Keratinocyte (primary cell): ENCODE measurements at regions not wholly inside any gene's neighbourhood (a gene's known extent, or its start where the extent isn't known, plus 50 kb on each side); places are given as distances from the start of the nearest gene placed in this dataset.

ENCODE experiments used
- DNase-seq: peaks from one replicate; pipeline ENCODE4 v3.0.0-alpha.2; 2011; ENCODE audit warnings: low read depth, missing footprints, low spot score
- FAIRE-seq: peaks from 2 replicates; lab custom pipeline; 2011; peaks lifted over from hg19 to GRCh38; lab: Jason Lieb, UNC
- H2AFZ ChIP-seq: 2 replicates; pipeline ENCODE4 v1.6.0; 2012; ENCODE audit warnings: low read length, control low read depth, inconsistent platforms; ENCODE audit not compliant: control insufficient read depth
- H3K27ac ChIP-seq: 2 replicates; pipeline ENCODE4 v1.5.1; 2011; ENCODE audit warnings: low read length; ENCODE audit not compliant: control insufficient read depth, insufficient read depth
- H3K27me3 ChIP-seq: 3 replicates; pipeline ENCODE4 v1.6.0; 2011; ENCODE audit warnings: low read length; ENCODE audit not compliant: control insufficient read depth, insufficient read depth; ENCODE audit errors: extremely low read depth
- H3K36me3 ChIP-seq, 2 experiments: 2 replicates in 1 of 2; 3 replicates in 1 of 2; pipeline ENCODE4 v1.5.1; 2011; ENCODE audit warnings: low read length in 2 of 2, mild to moderate bottlenecking in 1 of 2; ENCODE audit not compliant: control insufficient read depth in 2 of 2, insufficient read depth in 2 of 2; ENCODE audit errors: extremely low read depth in 1 of 2
- H3K4me1 ChIP-seq: 3 replicates; pipeline ENCODE4 v1.5.1; 2011; ENCODE audit warnings: low read length; ENCODE audit not compliant: control insufficient read depth, insufficient read depth; ENCODE audit errors: extremely low read depth
- H3K4me2 ChIP-seq: 3 replicates; pipeline ENCODE4 v1.6.0; 2011; ENCODE audit warnings: low read depth, low read length; ENCODE audit not compliant: control insufficient read depth, insufficient read depth; ENCODE audit errors: extremely low read depth
- H3K4me3 ChIP-seq, 3 experiments: fragments of 200-600 bp in 1 of 3; sonication (generic) in 1 of 3; 2 replicates in 2 of 3; 3 replicates in 1 of 3; pipeline ENCODE4 v1.5.1; 2011 to 2016; ENCODE audit warnings: low read length in 3 of 3, mild to moderate bottlenecking in 3 of 3, control low read depth in 2 of 3, inconsistent platforms in 1 of 3, low read depth in 1 of 3, mixed read lengths in 1 of 3, mixed run types in 1 of 3, moderate library complexity in 1 of 3; ENCODE audit not compliant: control insufficient read depth in 2 of 3, insufficient read depth in 2 of 3; ENCODE audit errors: extremely low read depth in 1 of 3
- H3K79me2 ChIP-seq: 2 replicates; pipeline ENCODE4 v1.6.0; 2012; ENCODE audit warnings: low read length; ENCODE audit not compliant: control insufficient read depth, insufficient read depth
- H3K9ac ChIP-seq: 3 replicates; pipeline ENCODE4 v1.6.0; 2011; ENCODE audit warnings: low read length; ENCODE audit not compliant: control insufficient read depth, insufficient read depth; ENCODE audit errors: extremely low read depth
- H3K9me1 ChIP-seq: 3 replicates; pipeline ENCODE4 v1.6.0; 2011; ENCODE audit warnings: low read length; ENCODE audit not compliant: control insufficient read depth, insufficient read depth; ENCODE audit errors: extremely low read depth
- H3K9me3 ChIP-seq: 2 replicates; pipeline ENCODE4 v1.5.1; 2012; ENCODE audit warnings: low read depth, low read length; ENCODE audit not compliant: control insufficient read depth
- H4K20me1 ChIP-seq: 3 replicates; pipeline ENCODE4 v1.6.0; 2011; ENCODE audit warnings: low read length; ENCODE audit not compliant: control insufficient read depth, insufficient read depth; ENCODE audit errors: extremely low read depth
- CTCF ChIP-seq, 3 experiments: IDR thresholded peaks in 1 of 3; conservative IDR thresholded peaks in 1 of 3; optimal IDR thresholded peaks in 1 of 3; 2 replicates in 2 of 3; 3 replicates in 1 of 3; pipeline versions ENCODE3 to v1.5.1; 2011; ENCODE audit warnings: low read length in 3 of 3, mild to moderate bottlenecking in 3 of 3, moderate library complexity in 2 of 3, control low read depth in 1 of 3, inconsistent platforms in 1 of 3; ENCODE audit not compliant: insufficient read depth in 2 of 3; ENCODE audit errors: extremely low read depth in 1 of 3
- EZH2 ChIP-seq: IDR thresholded peaks from one replicate; pipeline ENCODE4 v1.6.1; 2012; ENCODE audit warnings: inconsistent platforms, mild to moderate bottlenecking, low read length, moderate library complexity
- dilution Hi-C: fragments of 300-500 bp; cut with MboI; formaldehyde crosslinking; loops from one replicate; pipeline ENCODE4 v1.7.0; 2020; ENCODE audit warnings: low sequenced_read_pairs; ENCODE audit not compliant: extremely low pct_ligation_motif_present

GRCh38 chr2:7721413-7721995 lies 804.3 kb downstream of the RNF144A start:
- dilution Hi-C loops, result no loop called here
- H3K79me2 ChIP-seq, result no peaks in the 10 kb centered on the region
- no peak for TF ChIP-seq EZH2

GRCh38 chr2:7722212-7722910 lies 805.1 kb downstream of the RNF144A start:
- H3K4me3 ChIP-seq, result no peak overlapping the region
- no peaks in the 10 kb centered on the region for H3K9me3 ChIP-seq
- DNase-seq, result no peak
- no peaks in the 10 kb centered on the region for H3K36me3 ChIP-seq
- no peak overlapping the region for H3K4me2 ChIP-seq
- no peak overlapping the region for H3K27ac ChIP-seq
- H4K20me1 ChIP-seq, result no peaks in the 10 kb centered on the region
- TF ChIP-seq CTCF (optimal IDR thresholded peaks at IDR 0.05 in 1 of 3, IDR thresholded peaks at IDR 0.05 in 1 of 3, conservative IDR thresholded peaks at IDR 0.05 in 1 of 3; ENCODE audit: extremely low read depth in 1 of 3, insufficient read depth in 2 of 3, low read length in 3 of 3), result no peak
- TF ChIP-seq EZH2, result no peak
- H3K79me2 ChIP-seq, result no peaks in the 10 kb centered on the region
- no peaks in the 10 kb centered on the region for H3K4me1 ChIP-seq
- H2AFZ ChIP-seq, result no peak overlapping the region
- dilution Hi-C loops, result no loop called here
- FAIRE-seq, result no peak
- no peaks in the 10 kb centered on the region for H3K9me1 ChIP-seq
- no peak overlapping the region for H3K9ac ChIP-seq
- H3K27me3 ChIP-seq, result no peaks in the 10 kb centered on the region

More at GRCh38 chr2:7721413-7721995, 804.3 kb downstream of the RNF144A start:
- Histone ChIP-seq H3K4me1 (no peaks in the 10 kb centered on the region), H3K4me3 (no peak overlapping the region), H3K36me3 (no peaks in the 10 kb centered on the region), H3K9ac (no peak overlapping the region), H4K20me1 (no peaks in the 10 kb centered on the region), H2AFZ (no peak overlapping the region), H3K9me3 (no peaks in the 10 kb centered on the region), H3K27ac (no peak overlapping the region), H3K4me2 (no peak overlapping the region), H3K27me3 (no peaks in the 10 kb centered on the region), H3K9me1 (no peaks in the 10 kb centered on the region)
- FAIRE-seq (no peak), DNase-seq (no peak)
